HepG2 (cell line): ENCODE measurements at regions not wholly inside any gene's neighbourhood (a gene's known extent, or its start where the extent isn't known, plus 50 kb on each side); places are given as distances from the start of the nearest gene placed in this dataset.

Experiments used
- ATAC-seq: fragments of 200-7000 bp; cut with Tn5 transposase; 3 replicates; pipeline ENCODE4 v1.9.1; 2020; ENCODE audit warnings: mild to moderate bottlenecking, moderate library complexity
- BruUV-seq: library from RNA; stranded (reverse); fragments of 400-500 nt; replicated peaks from 2 replicates; lab custom pipeline; 2021; lab: Mats Ljungman, UMichigan
- CTCF ChIA-PET: fragments of 300-600 bp; formaldehyde crosslinking; extraction: SDS; loops from one replicate; lab custom pipeline; 2021; ENCODE audit warnings: low total read pairs, inconsistent platforms, low intra/inter-chr PET ratio; lab: Yijun Ruan, JAX
- POLR2A ChIA-PET: fragments of 350-600 bp; sonication (Branson Sonifier 250); formaldehyde crosslinking; loops from one replicate; lab custom pipeline; 2020; ENCODE audit warnings: antibody characterized with exemption, inconsistent platforms; lab: Yijun Ruan, JAX
- DNase-seq: peaks from one replicate; pipeline ENCODE4 v3.0.0-alpha.2; 2015; ENCODE audit warnings: low spot score
- FAIRE-seq: peaks from 3 replicates; lab custom pipeline; 2011; peaks lifted over from hg19 to GRCh38; lab: Jason Lieb, UNC
- H2AFZ ChIP-seq: one replicate; pipeline ENCODE4 v1.6.1; 2011; ENCODE audit warnings: low read length, inconsistent platforms
- H3K27ac ChIP-seq: fragments of 300-600 bp; 3 replicates; pipeline ENCODE4 v1.8.0; 2011; ENCODE audit warnings: mixed run types, mild to moderate bottlenecking, mixed read lengths, low read length, inconsistent platforms; ENCODE audit not compliant: insufficient read depth; ENCODE audit errors: extremely low read length
- H3K27me3 ChIP-seq, 2 experiments: fragments of 200-600 bp in 1 of 2; 2 replicates in 1 of 2; 3 replicates in 1 of 2; pipeline versions ENCODE4 v1.6.0 to v1.8.0; 2011; ENCODE audit warnings: low read length in 2 of 2, mild to moderate bottlenecking in 2 of 2, moderate library complexity in 2 of 2, inconsistent platforms in 1 of 2; ENCODE audit not compliant: insufficient read depth in 2 of 2, control insufficient read depth in 1 of 2
- H3K36me3 ChIP-seq, 2 experiments: fragments of 200-600 bp in 1 of 2; replicated peaks in 1 of 2; 2 replicates in 1 of 2; 3 replicates in 1 of 2; pipeline versions ENCODE4 v1.5.1 to v1.8.0; 2011; ENCODE audit warnings: low read length in 2 of 2, inconsistent platforms in 1 of 2; ENCODE audit not compliant: insufficient read depth in 2 of 2, control insufficient read depth in 1 of 2
- H3K4me1 ChIP-seq: 2 replicates; pipeline ENCODE4 v1.5.1; 2012; ENCODE audit warnings: low read length, inconsistent platforms; ENCODE audit not compliant: insufficient read depth
- H3K4me2 ChIP-seq: 2 replicates; pipeline ENCODE4 v1.6.0; 2011; ENCODE audit warnings: low read depth, low read length, inconsistent platforms
- H3K4me3 ChIP-seq, 3 experiments: fragments of 200-600 bp in 1 of 3; sonication (generic), shearing (Covaris generic) in 1 of 3; replicated peaks in 1 of 3; 2 replicates each; pipeline ENCODE4 v1.5.1; 2011 to 2016; ENCODE audit warnings: low read length in 3 of 3, inconsistent platforms in 2 of 3, low read depth in 2 of 3, mild to moderate bottlenecking in 2 of 3, control low read depth in 1 of 3, mixed read lengths in 1 of 3; ENCODE audit not compliant: insufficient read depth in 1 of 3
- H3K79me2 ChIP-seq: one replicate; pipeline ENCODE4 v1.6.1; 2011; ENCODE audit warnings: low read length, inconsistent platforms; ENCODE audit not compliant: insufficient read depth
- H3K9ac ChIP-seq: 2 replicates; pipeline ENCODE4 v1.6.0; 2011; ENCODE audit warnings: mild to moderate bottlenecking, low read depth, low read length, inconsistent platforms; ENCODE audit not compliant: insufficient read depth
- H3K9me3 ChIP-seq: 2 replicates; pipeline ENCODE4 v1.5.1; 2012; ENCODE audit warnings: mild to moderate bottlenecking, low read length
- H4K20me1 ChIP-seq: 2 replicates; pipeline ENCODE4 v1.6.0; 2011; ENCODE audit warnings: inconsistent platforms, mild to moderate bottlenecking, low read length, moderate library complexity; ENCODE audit not compliant: insufficient read depth
- AFF4 ChIP-seq: sonication (generic); formaldehyde crosslinking; IDR thresholded peaks from 2 replicates; pipeline ENCODE4 v1.4.0; 2020; ENCODE audit warnings: missing genetic modification reagents
- BORCS8-MEF2B ChIP-seq: sonication (generic); formaldehyde crosslinking; IDR thresholded peaks from 2 replicates; pipeline ENCODE4 v1.8.0; 2022; ENCODE audit warnings: mild to moderate bottlenecking, missing genetic modification reagents
- CREBL2 ChIP-seq: sonication (generic); formaldehyde crosslinking; IDR thresholded peaks from 2 replicates; pipeline ENCODE4 v1.8.1; 2023; ENCODE audit warnings: missing genetic modification reagents, mild to moderate bottlenecking, borderline replicate concordance
- FIP1L1 ChIP-seq: fragments of 200-400 bp; formaldehyde crosslinking; IDR thresholded peaks from 2 replicates; pipeline ENCODE4 v1.6.1; 2018; ENCODE audit warnings: low read depth, mild to moderate bottlenecking, low read length, moderate library complexity, borderline replicate concordance; ENCODE audit not compliant: insufficient read depth
- HDAC1 ChIP-seq: sonication (generic); formaldehyde crosslinking; IDR thresholded peaks from 2 replicates; pipeline ENCODE4 v1.5.1; 2020; ENCODE audit warnings: mild to moderate bottlenecking, missing genetic modification reagents
- ISX ChIP-seq: sonication (generic); formaldehyde crosslinking; conservative IDR thresholded peaks from 2 replicates; pipeline ENCODE4 v1.5.0; 2020; ENCODE audit warnings: missing genetic modification reagents
- MATR3 ChIP-seq: sonication (generic); formaldehyde crosslinking; IDR thresholded peaks from 2 replicates; pipeline ENCODE4 v1.4.0; 2020; ENCODE audit warnings: missing genetic modification reagents
- SOX5 ChIP-seq: IDR thresholded peaks from 2 replicates; pipeline ENCODE4 v1.6.1; 2016; ENCODE audit warnings: borderline replicate concordance
- SSRP1 ChIP-seq: IDR thresholded peaks from 2 replicates; pipeline ENCODE4 v1.6.1; 2016; ENCODE audit warnings: control low read depth
- TFDP1 ChIP-seq: IDR thresholded peaks from 2 replicates; pipeline ENCODE4 v1.6.1; 2016; ENCODE audit warnings: missing compliant biosample characterization, missing genetic modification reagents, borderline replicate concordance
- WIZ ChIP-seq: sonication (generic); formaldehyde crosslinking; IDR thresholded peaks from 2 replicates; pipeline ENCODE4 v1.5.1; 2020; ENCODE audit warnings: mild to moderate bottlenecking, missing genetic modification reagents
- ZNF264 ChIP-seq: sonication (generic); formaldehyde crosslinking; IDR thresholded peaks from 2 replicates; pipeline ENCODE4 v1.4.0; 2020; ENCODE audit warnings: missing genetic modification reagents
- ZNF451 ChIP-seq: sonication (generic); formaldehyde crosslinking; IDR thresholded peaks from 2 replicates; pipeline ENCODE4 v1.5.0; 2020; ENCODE audit warnings: mild to moderate bottlenecking, missing genetic modification reagents
- ZNF567 ChIP-seq: sonication (generic); formaldehyde crosslinking; IDR thresholded peaks from 2 replicates; pipeline ENCODE4 v1.8.1; 2023; ENCODE audit warnings: mild to moderate bottlenecking, missing genetic modification reagents, borderline replicate concordance
- ZNF713 ChIP-seq: sonication (generic); formaldehyde crosslinking; IDR thresholded peaks from 2 replicates; pipeline ENCODE4 v1.4.0; 2020; ENCODE audit warnings: mild to moderate bottlenecking, missing genetic modification reagents
- ZSCAN22 ChIP-seq: sonication (generic); formaldehyde crosslinking; IDR thresholded peaks from 2 replicates; pipeline ENCODE4 v1.4.0; 2020; ENCODE audit warnings: mild to moderate bottlenecking, missing genetic modification reagents
- ZSCAN29 ChIP-seq: sonication (generic); formaldehyde crosslinking; conservative IDR thresholded peaks from 2 replicates; pipeline ENCODE4 v1.4.0; 2020; ENCODE audit warnings: mild to moderate bottlenecking, missing genetic modification reagents
- WGBS: methylation state at CpG from one replicate; pipeline ENCODE4 v1.1.6; 2017; ENCODE audit warnings: low lambda C conversion rate; 5-methylcytosine and 5-hydroxymethylcytosine counted together
- in situ Hi-C: cut with HindIII; loops from 2 replicates; pipeline ENCODE4 v1.10.0; 2017; ENCODE audit warnings: low pct_unique_long_range_greater_than_20kb; ENCODE audit not compliant: extremely low pct_ligation_motif_present
- intact Hi-C: fragments of 100-400 bp; cut with micrococcal nuclease; formaldehyde crosslinking; loops from one replicate; pipeline ENCODE4 v1.10.0; 2022; ENCODE audit not compliant: unreplicated experiment
- TF ChIP-seq, protein P1 (sequence below): sonication (generic); formaldehyde crosslinking; conservative IDR thresholded peaks from 2 replicates; pipeline ENCODE4 v1.8.1; 2023; ENCODE audit warnings: missing genetic modification reagents

DNA sequence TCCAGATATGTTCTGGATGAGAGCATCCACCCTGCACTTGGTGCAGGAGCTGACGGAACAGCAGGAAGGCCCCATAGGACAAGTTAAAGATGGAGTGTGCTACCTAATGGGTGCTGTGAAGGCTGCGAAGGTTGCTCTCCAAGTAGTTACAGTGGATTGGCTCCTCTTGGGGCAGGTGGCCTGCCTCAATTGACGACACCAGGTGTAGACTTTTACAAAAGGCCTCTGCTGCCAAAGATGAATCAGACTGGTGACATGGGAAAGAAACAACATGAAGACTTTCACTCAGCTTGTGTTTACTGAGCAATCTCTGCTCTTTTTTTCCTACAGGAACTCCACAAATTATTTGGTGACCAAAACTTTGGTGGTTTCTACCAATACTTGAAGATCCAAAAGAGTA lies 437.7 kb downstream of the PLCL1 start:
- H3K36me3 ChIP-seq = no peaks in the 10 kb centered on the region
- H3K27me3 ChIP-seq = no peaks in the 10 kb centered on the region
- intact Hi-C loops (no loop called here), in situ Hi-C loops (no loop called here)
- DNase-seq (no peak), FAIRE-seq (no peak), ATAC-seq (no peak)
- no peak overlapping the region for H3K9ac ChIP-seq
- no peak overlapping the region for H3K4me3 ChIP-seq
- H3K27ac ChIP-seq = no peak overlapping the region
- no peaks in the 10 kb centered on the region for H3K4me1 ChIP-seq
- WGBS = 13% methylated on average over 3 of the region's 3 CpGs
- H3K9me3 ChIP-seq = no peaks in the 10 kb centered on the region
- POLR2A ChIA-PET = no interaction called here
- TF ChIP-seq MATR3 (no peak), ISX (CRISPR knock-in tag) (no peak), ZNF713 (CRISPR knock-in tag) (no peak), WIZ (no peak), ZSCAN22 (CRISPR knock-in tag) (no peak), SOX5 (no peak), TFDP1 (CRISPR knock-in tag) (no peak), ZSCAN29 (CRISPR knock-in tag) (no peak), ZNF264 (CRISPR knock-in tag) (no peak), SSRP1 (no peak), CREBL2 (CRISPR knock-in tag) (no peak), ZNF451 (CRISPR knock-in tag) (no peak), FIP1L1 (no peak), HDAC1 (no peak), AFF4 (CRISPR knock-in tag) (no peak), BORCS8-MEF2B (CRISPR knock-in tag) (no peak), ZNF567 (CRISPR knock-in tag) (no peak)
- TF ChIP-seq, protein P1, sequence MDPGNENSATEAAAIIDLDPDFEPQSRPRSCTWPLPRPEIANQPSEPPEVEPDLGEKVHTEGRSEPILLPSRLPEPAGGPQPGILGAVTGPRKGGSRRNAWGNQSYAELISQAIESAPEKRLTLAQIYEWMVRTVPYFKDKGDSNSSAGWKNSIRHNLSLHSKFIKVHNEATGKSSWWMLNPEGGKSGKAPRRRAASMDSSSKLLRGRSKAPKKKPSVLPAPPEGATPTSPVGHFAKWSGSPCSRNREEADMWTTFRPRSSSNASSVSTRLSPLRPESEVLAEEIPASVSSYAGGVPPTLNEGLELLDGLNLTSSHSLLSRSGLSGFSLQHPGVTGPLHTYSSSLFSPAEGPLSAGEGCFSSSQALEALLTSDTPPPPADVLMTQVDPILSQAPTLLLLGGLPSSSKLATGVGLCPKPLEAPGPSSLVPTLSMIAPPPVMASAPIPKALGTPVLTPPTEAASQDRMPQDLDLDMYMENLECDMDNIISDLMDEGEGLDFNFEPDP (CRISPR knock-in tag) = no peak
- H3K79me2 ChIP-seq = no peaks in the 10 kb centered on the region
- no peak overlapping the region for H3K4me2 ChIP-seq
- no peaks in the 10 kb centered on the region for H4K20me1 ChIP-seq
- CTCF ChIA-PET = no interaction called here
- no peak overlapping the region for H2AFZ ChIP-seq
- no TSS peak for BruUV-seq
